ENCODE measurements at regions not wholly inside any gene's neighbourhood (a gene's known extent, or its start where the extent isn't known, plus 50 kb on each side); places are given as distances from the start of the nearest gene placed in this dataset.
"Not testable (repeated sequence)": the region's sequence is repeated elsewhere in the genome, so short reads cannot be mapped to it uniquely, and the experiment has no call there.

DNA sequence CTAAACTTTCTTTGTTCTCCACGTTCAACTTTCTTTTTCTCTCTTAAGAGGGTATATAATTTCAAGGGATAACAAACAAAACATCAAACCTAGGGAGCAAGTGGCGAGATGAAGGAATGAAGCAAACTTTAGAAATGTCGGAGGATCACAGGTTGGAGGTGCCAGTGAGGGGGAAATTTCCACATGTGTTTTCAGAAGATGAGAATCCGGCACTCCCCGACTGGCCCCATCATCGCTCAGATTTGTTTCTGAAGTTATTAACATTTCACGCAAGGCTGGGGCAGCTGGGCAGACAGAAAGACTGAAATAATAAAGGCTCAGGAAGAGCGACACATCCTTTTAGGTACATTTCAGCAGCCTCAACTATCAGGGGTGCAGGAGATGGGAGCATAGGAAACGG lies 134.9 kb downstream of the SMIM20 start:
- no peak for DNase-seq

DNA sequence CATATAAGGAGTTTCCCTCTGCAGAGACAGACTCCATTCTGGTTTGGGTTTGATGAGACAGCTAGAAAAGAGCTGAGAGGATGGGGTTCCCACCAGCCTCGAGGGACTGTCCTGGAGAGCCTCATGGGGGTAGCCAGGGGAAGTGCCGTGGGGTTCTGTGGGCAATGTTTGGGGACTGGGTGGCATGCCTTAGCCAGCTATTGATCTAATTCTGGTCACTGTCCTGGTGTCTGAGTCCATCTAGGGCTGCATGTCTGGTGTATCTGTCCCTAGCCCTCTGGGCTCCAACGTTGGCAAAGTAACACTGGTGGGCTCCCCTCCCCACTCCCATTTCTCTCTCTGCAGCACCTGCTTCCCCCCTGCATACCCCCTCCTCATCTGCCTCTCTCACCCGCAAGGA lies 135.4 kb downstream of the SMIM20 start:
- DNase-seq, result no peak

DNA sequence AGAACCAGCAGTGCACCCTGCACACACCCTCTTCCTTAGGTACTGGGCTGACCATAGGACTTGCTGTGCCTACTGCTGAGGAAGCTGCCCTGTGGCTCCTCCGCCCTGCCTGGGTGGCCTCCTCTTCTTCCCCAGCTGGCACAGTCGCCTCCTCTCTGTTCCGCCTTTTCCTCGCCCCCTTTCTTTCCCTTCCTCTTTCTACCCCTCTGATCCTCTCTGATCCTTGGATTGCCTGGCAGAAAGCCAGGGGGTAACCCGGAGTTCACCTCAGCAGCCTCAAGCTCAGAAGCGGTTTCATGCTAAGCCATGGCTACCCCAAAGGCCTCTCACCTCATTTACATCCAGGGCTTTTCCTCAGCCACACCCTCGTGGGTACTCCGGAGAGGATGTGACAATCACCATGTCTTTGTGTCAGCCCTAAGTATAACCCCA lies 136.2 kb downstream of the SMIM20 start:
- DNase-seq, result no peak

DNA sequence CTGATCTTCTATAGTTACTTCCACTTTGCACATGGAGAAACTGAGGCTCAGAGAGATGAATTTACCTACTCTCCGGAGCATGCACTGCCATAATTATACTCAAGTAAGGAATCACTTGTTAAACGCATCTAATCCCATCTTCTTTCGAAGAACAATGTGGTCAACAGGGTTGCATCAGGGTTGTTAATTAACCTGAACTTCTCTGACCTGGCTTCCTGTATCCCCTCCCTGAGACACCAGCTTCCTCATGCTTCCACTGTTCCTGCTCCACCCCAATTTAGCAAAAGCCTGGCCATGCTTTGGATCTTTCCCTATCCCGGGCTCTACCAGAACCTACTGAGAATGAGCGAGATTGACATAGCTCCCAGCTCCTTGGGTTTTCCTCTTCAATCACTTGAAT lies 136.7 kb downstream of the SMIM20 start:
- DNase-seq, result no peak

DNA sequence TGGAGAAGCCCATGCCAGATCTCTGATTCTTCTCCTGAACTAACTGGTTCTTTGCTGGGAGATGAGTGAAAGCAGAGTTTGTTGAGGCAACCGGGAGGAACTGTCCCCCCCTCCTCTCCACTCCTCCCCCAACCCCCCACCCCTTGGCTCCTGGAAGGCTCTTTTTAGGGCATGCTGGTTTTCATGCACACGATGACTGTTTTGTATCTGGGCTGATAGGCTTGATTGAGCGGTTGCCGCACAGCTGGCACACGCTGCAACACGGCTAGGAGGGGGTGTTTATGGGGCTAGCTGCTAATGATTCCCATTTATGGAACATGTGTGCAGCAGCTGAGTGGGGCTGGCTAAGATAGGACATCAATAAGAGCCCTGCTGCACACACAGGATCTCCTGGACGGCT lies 137.2 kb downstream of the SMIM20 start:
- DNase-seq, result no peak

DNA sequence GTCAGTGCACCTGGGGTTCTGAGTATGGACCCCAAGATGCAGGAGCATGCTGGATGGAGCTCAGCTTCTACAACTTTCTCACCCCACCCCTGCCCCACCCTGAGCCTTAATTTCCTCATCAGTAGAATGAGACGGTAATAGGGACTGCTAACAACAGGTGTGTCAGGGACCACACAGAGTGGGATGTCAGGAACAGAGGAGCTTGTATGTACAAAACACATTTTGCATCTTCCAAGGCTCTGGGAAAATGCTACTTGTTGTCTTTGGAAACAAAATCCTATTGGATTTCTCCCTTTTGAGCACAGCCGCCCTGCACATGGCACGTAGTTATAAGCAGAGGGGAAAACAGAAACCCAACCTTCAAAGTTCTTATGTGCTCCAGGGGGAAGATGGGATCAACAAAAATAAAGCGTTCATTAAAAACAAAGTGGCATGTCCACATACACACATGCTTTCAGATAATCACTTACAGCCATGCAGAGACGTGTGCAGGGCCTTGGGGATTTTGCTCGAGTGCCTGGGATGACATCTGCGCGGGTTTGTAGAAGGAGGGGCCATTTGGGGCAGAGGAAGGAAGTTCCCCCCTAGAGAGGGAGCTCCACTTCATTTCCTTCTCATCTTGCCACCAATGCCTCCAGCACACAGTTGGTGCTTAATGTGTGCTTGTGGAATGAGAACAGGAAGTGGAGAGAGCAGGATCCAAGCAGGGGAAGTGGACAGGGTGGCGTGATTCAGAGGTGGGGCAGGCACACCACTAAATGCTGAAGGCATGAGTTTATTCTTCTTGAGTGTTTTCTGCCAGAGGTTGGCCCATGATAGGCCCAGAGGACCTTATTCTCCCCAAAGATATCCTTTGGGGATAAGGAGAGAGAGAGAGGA lies 138.9 kb downstream of the SMIM20 start:
- DNase-seq, result no peak

DNA sequence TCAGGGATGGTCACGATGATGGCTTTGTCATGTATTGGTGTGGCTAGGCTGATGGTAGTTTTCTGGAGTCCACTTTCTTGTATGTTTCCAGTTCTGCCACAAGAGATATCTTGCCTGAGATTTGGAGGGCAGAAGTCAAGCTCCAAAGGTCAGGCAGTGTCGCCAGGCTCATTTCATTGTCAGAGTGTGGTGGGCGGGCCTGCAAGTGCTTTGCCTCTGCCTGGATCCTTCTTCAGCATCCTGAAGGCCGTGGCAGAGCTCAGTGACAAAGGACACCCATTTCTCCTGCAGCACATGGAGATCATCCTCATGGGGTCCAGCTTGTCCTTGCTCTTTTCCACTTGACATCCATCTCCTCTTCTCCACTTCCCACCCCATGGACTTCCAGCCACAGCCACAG lies 139.7 kb downstream of the SMIM20 start:
- no peak for DNase-seq

DNA sequence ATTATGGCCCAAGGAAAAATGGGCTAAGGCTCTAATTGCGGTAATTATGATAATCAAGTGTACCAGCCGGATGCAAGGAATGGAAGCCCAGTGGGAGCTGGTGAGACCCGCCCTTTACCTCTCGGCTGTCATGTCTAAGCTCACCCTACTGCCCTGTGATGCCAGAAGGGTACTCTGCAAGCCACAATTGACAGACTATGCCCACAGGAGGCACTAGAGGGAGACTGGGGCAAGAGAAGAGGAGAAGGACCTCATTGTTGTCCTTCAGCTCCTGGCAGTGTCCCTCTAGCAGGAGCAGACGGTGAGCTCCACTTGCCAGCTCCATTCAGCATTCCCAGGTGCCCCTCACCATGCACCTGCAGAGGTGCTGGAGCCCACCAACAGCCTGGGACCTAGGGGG lies 141.8 kb downstream of the SMIM20 start:
- no peak for DNase-seq

DNA sequence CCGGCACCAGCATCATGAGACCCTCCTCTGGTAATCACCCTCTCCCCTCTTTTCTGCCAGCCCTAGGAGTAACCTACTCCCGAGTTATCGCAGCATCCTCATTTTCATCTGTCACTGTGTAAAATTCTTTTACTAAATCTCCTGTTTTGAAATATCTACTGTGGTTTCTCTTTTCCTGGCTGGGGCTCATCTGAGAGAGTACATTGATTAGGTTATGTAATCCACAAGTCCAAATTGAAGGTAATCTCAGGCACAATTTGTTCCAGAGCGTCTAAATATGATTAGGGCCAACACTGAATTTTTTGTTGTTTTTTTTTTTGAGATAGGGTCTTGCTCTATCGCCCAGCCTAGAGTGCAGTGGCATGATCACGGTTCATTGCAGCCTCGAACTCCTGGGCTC lies 142.4 kb downstream of the SMIM20 start:
- no peak for DNase-seq

DNA sequence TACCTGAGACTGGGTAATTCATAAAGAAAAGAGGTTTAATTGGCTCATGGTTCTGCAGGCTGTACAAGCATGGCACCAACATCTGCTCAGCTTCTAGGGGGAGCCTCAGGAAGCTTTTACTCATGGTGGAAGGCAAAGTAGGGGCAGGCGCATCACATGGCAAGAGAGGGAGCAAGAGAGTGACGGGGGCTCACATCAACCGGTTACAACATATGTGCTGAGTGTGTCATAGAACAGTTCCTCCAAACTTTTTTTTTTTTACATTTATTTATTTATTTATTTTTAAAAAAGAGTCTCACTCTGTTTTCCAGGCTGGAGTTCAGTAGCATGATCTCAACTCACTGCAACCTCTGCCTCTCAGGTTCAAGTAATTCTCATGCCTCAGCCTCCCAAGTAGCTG lies 143.8 kb downstream of the SMIM20 start:
- DNase-seq, result not testable (repeated sequence)

DNA sequence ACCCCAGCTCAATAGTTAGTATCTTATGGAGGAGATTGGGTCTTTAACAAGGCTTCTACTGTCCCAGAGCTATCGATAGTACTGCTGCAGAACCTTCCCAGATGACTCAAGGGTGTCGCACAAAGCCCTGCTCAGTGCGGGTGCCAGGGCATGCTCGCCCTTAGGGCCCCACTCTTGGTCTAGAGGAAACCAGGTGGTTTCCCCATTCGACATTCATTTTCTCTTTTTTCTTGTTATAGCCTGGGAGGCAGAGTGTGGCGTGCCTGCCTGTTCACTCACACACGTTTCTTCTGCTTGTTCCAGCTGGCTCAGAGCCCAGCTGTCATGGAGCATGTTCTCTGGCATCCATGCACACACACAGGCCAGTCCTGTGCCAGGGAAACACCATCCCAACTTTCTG lies 144.5 kb downstream of the SMIM20 start:
- DNase-seq, result peak; percentile 23

DNA sequence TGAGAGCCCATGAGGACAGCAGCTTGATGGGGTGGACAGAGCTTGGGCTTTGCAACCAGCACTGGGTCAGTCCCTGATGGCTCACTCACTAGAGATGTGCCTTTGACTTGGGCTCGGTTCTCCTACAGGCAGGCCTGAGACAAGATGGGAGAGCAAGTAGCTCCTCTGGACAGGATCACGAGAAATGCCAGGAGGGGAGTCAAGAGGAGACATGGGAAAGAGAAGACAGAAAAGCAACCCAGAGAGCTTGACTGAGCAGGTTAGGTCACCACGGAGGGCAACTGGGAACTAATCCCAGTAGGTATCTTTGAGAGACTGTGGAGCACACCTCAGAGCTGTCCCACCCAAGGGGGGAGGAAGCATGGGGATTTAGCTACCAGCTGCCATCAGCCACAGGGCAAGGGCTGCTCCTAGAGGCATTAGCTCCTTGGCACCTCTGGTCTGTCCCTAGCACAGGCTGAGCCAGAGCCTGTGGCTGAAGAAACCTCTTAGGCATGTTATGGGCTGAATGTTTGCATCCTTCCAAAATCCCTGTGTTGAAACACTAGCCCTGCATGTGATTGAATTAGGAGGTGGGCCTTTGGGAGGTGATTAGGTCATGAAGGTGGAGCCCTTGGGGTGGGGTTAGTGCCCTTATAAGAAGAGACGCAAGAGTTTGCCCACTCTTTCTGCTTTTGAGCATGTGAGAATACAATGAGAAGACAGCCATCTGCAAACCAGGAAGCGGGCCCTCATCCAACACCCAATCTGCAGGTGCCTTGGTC lies 145.6 kb downstream of the SMIM20 start:
- DNase-seq, result no peak

DNA sequence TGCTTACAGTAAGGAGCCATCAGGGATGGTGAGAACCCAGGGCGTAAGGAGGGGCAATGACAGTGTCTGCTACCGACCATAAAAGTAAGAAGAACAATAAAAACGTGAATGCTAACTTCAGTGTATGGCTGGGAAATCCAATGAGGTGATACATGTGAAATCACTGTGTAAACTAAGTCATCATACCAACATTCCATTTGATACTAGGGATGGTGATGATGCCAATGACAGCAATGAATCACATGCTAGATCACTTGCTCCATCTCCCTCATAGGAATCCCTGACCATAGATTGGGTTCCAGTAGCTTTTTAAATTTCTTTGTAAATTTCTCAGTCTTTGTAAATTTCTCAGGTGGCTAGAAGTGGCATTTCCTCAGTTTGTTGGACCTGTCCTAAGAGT lies 146.3 kb downstream of the SMIM20 start:
- DNase-seq, result no peak

DNA sequence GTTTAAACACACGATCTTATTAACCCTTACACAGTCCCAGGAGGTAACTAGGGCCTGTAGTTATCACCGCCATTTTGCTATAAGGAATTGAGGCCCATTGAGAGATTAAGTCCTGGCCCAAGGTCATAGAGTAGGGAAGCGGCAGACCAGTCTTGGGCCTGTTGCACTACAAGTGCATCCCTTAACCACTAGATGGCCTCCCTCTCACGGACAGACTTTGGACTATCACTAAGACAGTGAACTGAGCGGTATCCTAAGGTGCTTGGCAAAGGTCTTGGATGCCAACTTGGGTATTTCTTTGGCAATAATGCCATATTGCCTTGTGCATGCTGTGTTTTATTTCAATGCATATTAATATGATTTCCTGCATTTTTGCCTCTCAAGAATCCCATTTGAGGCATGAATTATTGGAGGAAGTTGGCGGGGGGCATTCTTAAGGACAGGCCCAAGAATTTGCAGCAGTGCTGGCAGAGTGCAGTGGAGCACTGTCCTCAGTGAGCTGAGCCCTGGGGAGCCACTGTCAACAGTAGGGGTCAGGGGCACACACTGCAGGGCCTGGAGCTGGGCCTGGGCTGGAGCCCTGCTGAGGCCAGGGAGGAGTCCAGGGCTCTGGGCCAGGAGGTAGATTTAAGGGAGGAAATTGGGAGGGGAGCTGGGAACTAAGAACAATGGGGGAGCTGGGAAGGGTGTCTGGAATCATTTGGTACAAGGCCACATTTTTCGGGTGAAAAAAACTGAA lies 147.4 kb downstream of the SMIM20 start:
- DNase-seq, result peak; percentile 34

DNA sequence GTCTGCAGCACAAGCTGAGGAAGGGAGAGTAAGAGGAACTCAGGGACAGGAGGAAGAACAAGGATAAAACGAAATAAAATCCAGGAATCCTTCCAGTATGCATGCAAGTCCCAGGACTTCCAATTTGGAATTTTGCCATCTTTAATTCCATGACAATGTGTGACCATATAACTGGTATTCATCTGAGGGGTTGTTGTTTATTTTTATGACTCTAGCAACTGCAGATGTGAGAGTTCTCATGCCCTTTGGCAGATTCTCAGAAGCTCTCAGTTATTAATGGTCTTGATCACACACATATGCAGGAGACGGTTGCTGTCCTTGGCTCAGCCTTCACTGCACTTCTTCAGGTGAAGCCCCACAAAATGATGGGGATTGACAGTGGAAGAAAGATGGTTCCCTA lies 148.2 kb downstream of the SMIM20 start:
- DNase-seq, result no peak

DNA sequence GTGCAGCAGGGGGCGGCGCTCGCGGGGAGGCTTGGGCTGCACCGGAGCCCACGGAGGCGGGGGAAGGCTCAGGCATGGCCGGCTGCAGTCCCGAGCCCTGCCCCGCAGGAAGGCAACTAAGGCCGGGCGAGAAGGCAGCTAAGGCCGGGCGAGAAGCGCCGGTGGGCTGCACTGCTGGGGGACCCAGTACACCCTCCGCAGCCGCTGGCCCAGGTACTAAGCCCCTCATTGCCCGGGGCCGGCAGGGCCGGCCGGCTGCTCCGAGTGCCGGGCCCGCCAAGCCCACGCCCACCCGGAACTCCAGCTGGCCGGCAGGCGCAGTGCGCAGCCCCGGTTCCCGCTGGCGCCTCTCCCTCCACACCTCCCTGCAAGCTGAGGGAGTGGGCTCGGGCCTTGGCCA lies 150.0 kb downstream of the SMIM20 start:
- not testable (repeated sequence) for DNase-seq

DNA sequence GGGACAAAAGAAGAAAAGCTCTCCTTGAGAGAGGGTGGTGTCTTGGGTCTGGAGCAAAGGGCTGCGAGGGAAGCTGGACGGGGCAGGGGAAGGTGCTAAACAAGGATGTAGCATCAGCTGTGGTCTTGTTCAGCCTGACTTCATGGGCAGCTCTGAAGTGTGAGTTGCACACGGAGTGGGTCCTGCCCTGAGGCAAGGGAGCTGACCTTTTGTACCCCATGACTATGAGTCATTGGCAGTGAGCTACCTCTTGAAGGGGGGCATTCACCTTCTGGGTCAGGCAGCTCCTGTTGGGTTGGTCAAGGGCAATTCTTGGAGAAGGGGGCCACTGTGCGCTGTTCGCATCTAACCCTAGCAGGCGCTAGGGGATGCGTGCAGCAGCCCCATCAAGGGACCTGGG lies 151.8 kb downstream of the SMIM20 start:
- DNase-seq, result no peak

DNA sequence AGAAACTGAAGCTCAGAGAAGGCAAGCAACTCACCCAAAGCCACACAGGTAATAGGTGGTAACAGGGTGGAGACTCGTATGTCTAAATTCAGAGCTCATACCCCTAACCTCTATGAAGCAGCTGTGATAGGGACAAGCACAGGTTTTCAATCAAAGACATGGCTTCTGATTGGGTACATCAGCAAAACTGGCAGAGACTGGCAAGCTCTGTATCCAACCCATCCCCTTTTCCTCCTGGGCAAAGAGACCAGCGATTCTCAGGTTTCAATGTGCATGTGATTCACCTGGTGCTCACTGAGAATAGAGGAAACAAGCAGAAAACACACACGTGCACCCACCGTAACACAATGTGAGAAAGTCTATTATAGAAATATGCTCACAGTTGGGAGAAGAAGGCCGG lies 153.0 kb downstream of the SMIM20 start:
- no peak for DNase-seq

DNA sequence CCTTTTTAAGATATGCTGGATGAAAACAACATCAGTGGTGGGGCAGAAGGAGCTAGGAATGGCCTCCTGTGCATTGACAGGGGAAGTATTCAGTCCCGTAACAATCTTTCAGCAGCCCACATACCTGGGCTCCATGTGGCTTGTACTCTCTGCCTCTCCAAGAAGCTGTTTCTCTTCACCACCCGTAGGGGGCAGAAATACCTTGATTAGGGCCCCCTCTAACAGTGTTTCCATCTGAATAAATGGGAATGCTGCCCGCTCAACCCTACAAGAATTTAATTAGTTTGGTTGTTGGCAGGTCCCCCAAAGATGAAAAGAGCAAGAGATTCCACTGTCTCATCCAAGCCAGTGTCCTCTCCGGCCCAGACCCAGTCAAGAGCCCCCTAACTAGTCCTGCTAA lies 155.2 kb downstream of the SMIM20 start:
- no peak for DNase-seq

DNA sequence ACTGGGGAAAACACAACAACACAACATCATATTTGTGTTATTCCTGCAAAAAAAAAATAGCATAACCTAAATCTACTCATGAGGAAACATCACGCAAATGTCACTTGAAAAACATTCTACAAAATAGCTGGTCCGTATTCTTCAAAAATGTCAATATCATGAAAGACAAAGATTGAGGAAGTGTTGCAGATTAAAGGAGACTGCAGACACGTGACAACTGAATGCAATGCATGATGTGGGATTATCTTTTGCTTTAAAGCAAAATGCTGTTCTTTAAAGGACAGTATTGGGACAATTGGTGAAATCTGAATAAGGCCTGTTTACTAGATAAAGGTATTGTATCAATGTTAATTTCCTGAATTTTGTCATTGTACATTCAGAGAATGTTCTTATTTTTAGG lies 157.7 kb downstream of the SMIM20 start:
- DNase-seq, result no peak

DNA sequence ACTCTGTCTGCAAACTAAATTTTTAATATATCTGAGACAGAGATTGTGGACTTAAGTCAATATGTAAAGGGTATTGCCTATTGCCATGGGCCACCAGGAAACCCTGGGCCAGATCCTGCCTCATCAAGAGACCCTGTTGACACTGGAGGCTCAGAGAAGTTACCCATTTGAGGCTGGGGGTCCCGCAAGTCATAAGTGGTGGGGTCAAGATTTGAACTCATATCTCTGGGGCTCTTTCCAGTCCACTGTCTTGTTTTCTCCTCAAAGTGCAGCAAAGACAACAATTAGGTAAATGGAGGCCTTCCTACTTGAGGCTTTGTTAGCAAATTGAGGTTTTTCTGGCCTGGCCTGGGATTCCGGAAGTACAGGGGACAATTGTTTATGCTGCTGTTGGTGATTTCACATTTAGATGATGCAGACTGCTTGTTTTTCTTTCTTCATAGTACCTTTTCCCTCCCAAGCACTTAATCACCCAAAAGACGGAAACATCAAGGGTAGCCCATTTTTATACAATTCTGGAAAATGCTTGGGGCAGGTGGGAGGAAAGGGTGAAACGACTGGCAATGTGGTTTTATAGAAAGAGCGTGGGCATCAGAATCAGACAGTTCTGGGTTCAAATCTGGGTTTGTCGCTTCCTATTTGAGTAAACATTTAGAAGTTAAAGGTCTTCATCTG lies 160.0 kb downstream of the SMIM20 start:
- DNase-seq, result no peak

DNA sequence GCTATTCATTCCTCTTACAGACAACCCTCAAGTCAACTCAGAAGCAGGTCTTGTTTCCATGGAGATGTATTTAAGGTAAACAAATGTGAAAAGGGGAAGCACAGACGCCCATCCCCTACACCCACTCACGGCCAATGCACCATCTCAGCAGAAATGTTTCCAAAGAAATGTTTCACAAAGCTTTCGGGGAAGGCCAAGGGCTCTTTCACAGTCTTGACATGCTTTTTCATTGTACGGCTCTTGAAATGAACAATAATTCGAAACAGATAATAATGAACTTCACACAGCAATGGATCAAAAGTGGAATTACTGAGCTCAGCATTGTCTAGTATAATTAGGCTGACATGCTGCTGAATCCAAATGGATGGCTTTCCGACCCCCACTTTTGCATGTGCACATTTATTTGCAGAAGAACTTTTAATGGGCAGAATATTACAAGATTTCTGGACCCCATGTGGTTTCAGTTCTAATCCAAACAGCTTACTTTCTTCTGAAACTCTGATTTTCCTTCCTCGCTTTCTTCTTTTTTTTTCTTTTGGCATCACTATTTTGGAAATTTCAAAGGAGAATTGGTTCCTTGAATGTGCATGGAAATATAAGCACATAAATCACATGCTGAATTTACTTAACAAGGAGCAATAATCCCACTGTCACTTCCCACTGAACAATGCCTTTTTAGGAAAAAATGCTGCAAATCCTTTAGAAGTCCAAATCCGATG lies 160.9 kb downstream of the SMIM20 start:
- DNase-seq, result no peak
